A549 (cell line): ENCODE measurements at regions not wholly inside any gene's neighbourhood (a gene's known extent, or its start where the extent isn't known, plus 50 kb on each side); places are given as distances from the start of the nearest gene placed in this dataset.

Experiments used
- ATAC-seq, 2 experiments: fragments of 200-7000 bp in 1 of 2; fragments of >200 bp in 1 of 2; cut with Nextera tagmentation in 1 of 2; cut with Tn5 transposase in 1 of 2; 3 replicates each; pipeline versions ENCODE4 v1.8.0 to v1.9.1; 2018 to 2020; ENCODE audit warnings: mild to moderate bottlenecking in 1 of 2, moderate library complexity in 1 of 2
- CTCF ChIA-PET: fragments of 300-600 bp; sonication (Branson Sonifier 250); formaldehyde crosslinking; extraction: SDS; loops from one replicate; lab custom pipeline; 2021; ENCODE audit warnings: antibody characterized with exemption, inconsistent platforms; lab: Yijun Ruan, JAX
- POLR2A ChIA-PET: fragments of 350-600 bp; formaldehyde crosslinking; extraction: SDS; loops from one replicate; lab custom pipeline; 2021; ENCODE audit warnings: antibody characterized with exemption, inconsistent platforms; lab: Yijun Ruan, JAX
- DNase-seq, 2 experiments: peaks; one replicate each; pipeline versions ENCODE4 v3.0.0 to v3.0.0-alpha.2; 2011 to 2016; ENCODE audit warnings: low read depth in 1 of 2, low spot score in 1 of 2
- FAIRE-seq: peaks from 2 replicates; lab custom pipeline; 2011; peaks lifted over from hg19 to GRCh38; lab: Jason Lieb, UNC
- H3K27ac ChIP-seq, 2 experiments: fragments of >200 bp; sonication (Bioruptor Twin); formaldehyde crosslinking; 3 replicates each; pipeline ENCODE4 v1.5.1; 2016 to 2017
- H3K4me1 ChIP-seq: fragments of >200 bp; sonication (Bioruptor Twin); formaldehyde crosslinking; 3 replicates; pipeline ENCODE4 v1.6.1; 2016
- H3K4me2 ChIP-seq: fragments of >200 bp; sonication (Bioruptor Twin); formaldehyde crosslinking; 3 replicates; pipeline ENCODE4 v1.6.1; 2016
- H3K4me3 ChIP-seq: fragments of >200 bp; sonication (Bioruptor Twin); formaldehyde crosslinking; 3 replicates; pipeline ENCODE4 v1.5.1; 2016
- H3K9me3 ChIP-seq: fragments of >200 bp; sonication (Bioruptor Twin); formaldehyde crosslinking; 3 replicates; pipeline ENCODE4 v1.6.1; 2016
- CBX8 ChIP-seq: fragments of 200-600 bp; sonication (generic); IDR thresholded peaks from 2 replicates; pipeline ENCODE4 v1.6.1; 2016
- CEBPB ChIP-seq, 2 experiments: fragments of >200 bp in 1 of 2; sonication (Bioruptor Twin) in 1 of 2; formaldehyde crosslinking in 1 of 2; IDR thresholded peaks; 2 replicates each; pipeline ENCODE4 v1.6.1; 2012 to 2016
- EHF ChIP-seq: fragments of 250-450 bp; sonication (Bioruptor Pico); IDR thresholded peaks from 2 replicates; pipeline ENCODE4 v1.5.0; 2020; ENCODE audit warnings: mild to moderate bottlenecking
- FOSB ChIP-seq: fragments of 250-450 bp; sonication (Bioruptor Pico); IDR thresholded peaks from 2 replicates; pipeline ENCODE4 v1.5.0; 2020; ENCODE audit warnings: mild to moderate bottlenecking, moderate library complexity
- GATA3 ChIP-seq: IDR thresholded peaks from 2 replicates; pipeline ENCODE4 v1.6.1; 2012; ENCODE audit warnings: borderline replicate concordance
- HDAC2 ChIP-seq: fragments of 200-600 bp; sonication (generic); IDR thresholded peaks from 2 replicates; pipeline ENCODE4 v1.6.1; 2016
- HOXA7 ChIP-seq: fragments of 250-450 bp; sonication (Bioruptor Pico); IDR thresholded peaks from 2 replicates; pipeline ENCODE4 v1.5.0; 2020; ENCODE audit warnings: mild to moderate bottlenecking, moderate library complexity
- HOXB13 ChIP-seq: fragments of 250-450 bp; sonication (Bioruptor Pico); IDR thresholded peaks from 2 replicates; pipeline ENCODE4 v1.5.0; 2020; ENCODE audit warnings: low read depth, mild to moderate bottlenecking, moderate library complexity
- HOXB5 ChIP-seq: fragments of 250-450 bp; sonication (Bioruptor Pico); IDR thresholded peaks from 2 replicates; pipeline ENCODE4 v1.5.0; 2020; ENCODE audit warnings: mild to moderate bottlenecking, moderate library complexity
- MAFK ChIP-seq: fragments of 450-650 bp; IDR thresholded peaks from 2 replicates; pipeline ENCODE4 v1.6.1; 2014; ENCODE audit not compliant: partially characterized antibody
- MAZ ChIP-seq: fragments of 150-350 bp; IDR thresholded peaks from 2 replicates; pipeline ENCODE4 v1.6.1; 2014; ENCODE audit warnings: antibody characterized with exemption, low read depth, low read length, borderline replicate concordance
- NR3C1 ChIP-seq: fragments of >200 bp; sonication (Bioruptor Twin); formaldehyde crosslinking; IDR thresholded peaks from 3 replicates; pipeline ENCODE4 v1.6.1; 2017
- PHF8 ChIP-seq: fragments of 200-600 bp; sonication (generic); IDR thresholded peaks from 2 replicates; pipeline ENCODE4 v1.6.1; 2016; ENCODE audit warnings: low read depth, mild to moderate bottlenecking, antibody characterized with exemption, moderate library complexity, borderline replicate concordance
- POLR2A ChIP-seq: IDR thresholded peaks from 2 replicates; pipeline ENCODE4 v1.6.1; 2012; ENCODE audit warnings: mild to moderate bottlenecking, low read length
- POLR2AphosphoS2 ChIP-seq: conservative IDR thresholded peaks from 2 replicates; pipeline ENCODE4 v1.6.1; 2012; ENCODE audit warnings: low read length, improper control_type of control experiment, inconsistent platforms
- RCOR1 ChIP-seq: fragments of 150-350 bp; IDR thresholded peaks from 2 replicates; pipeline ENCODE4 v1.6.1; 2014; ENCODE audit warnings: antibody characterized with exemption, low read length, low read depth
- RNF2 ChIP-seq: fragments of 200-600 bp; sonication (generic); IDR thresholded peaks from 2 replicates; pipeline ENCODE4 v1.6.1; 2016; ENCODE audit warnings: low read depth, mild to moderate bottlenecking, antibody characterized with exemption, moderate library complexity, borderline replicate concordance
- TP53 ChIP-seq: fragments of 250-450 bp; sonication (Bioruptor Pico); IDR thresholded peaks from 2 replicates; pipeline ENCODE4 v1.5.0; 2021; ENCODE audit warnings: mild to moderate bottlenecking, moderate library complexity
- ZC3H11A ChIP-seq: fragments of 450-650 bp; IDR thresholded peaks from 2 replicates; pipeline ENCODE4 v1.6.1; 2014; ENCODE audit warnings: antibody characterized with exemption, mild to moderate bottlenecking
- ZFP36 ChIP-seq: fragments of 450-650 bp; IDR thresholded peaks from 2 replicates; pipeline ENCODE4 v1.6.1; 2014; ENCODE audit warnings: borderline replicate concordance; ENCODE audit not compliant: partially characterized antibody
- ZNF302 ChIP-seq: fragments of 250-450 bp; sonication (Bioruptor Pico); IDR thresholded peaks from 2 replicates; pipeline ENCODE4 v1.9.0; 2021; ENCODE audit warnings: inconsistent platforms, mild to moderate bottlenecking, moderate library complexity
- WGBS: methylation state at CpG from one replicate; pipeline ENCODE4 v1.1.6; 2017; ENCODE audit errors: missing lambda C conversion rate; 5-methylcytosine and 5-hydroxymethylcytosine counted together
- TF ChIP-seq, protein P1 (sequence below): IDR thresholded peaks from 2 replicates; pipeline ENCODE4 v1.6.1; 2012
- TF ChIP-seq, protein P2 (sequence below): fragments of 150-350 bp; IDR thresholded peaks from 2 replicates; pipeline ENCODE4 v1.6.1; 2014; ENCODE audit warnings: low read depth, mild to moderate bottlenecking, low read length
- TF ChIP-seq, protein P3 (sequence below): fragments of 250-450 bp; sonication (Bioruptor Pico); IDR thresholded peaks from 2 replicates; pipeline ENCODE4 v1.5.0; 2021; ENCODE audit warnings: mild to moderate bottlenecking, moderate library complexity, borderline replicate concordance
- TF ChIP-seq, protein P4 (sequence below): fragments of >200 bp; sonication (Bioruptor Twin); formaldehyde crosslinking; IDR thresholded peaks from 3 replicates; pipeline ENCODE4 v1.5.1; 2016
- TF ChIP-seq, protein P5 (sequence below): fragments of >200 bp; sonication (Bioruptor Twin); formaldehyde crosslinking; IDR thresholded peaks from 3 replicates; pipeline ENCODE4 v1.6.1; 2016

DNA sequence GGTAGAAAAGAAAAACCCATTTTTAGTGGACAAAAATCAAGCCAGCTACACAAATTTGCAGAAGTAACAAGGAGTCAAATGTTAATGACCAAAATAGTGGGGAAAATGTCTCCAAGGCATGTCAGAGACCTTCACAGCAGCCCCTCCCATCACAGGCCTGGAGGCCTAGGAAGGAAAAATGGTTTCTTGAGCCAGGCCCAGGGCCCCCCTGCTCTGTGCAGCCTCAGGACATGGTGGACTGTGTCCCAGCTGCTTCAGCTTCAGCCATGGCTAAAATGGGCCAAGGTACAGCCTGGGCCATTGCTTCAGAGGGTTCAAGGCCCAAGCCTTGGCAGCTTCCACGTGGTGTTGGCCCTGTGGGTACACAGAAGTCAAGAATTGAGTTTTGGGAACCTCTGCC lies 82.5 kb upstream of the CLVS2 start:
- ATAC-seq (no peak), FAIRE-seq (no peak), DNase-seq (no peak)
- TF ChIP-seq HOXA7 (no peak), EHF (no peak), CEBPB (IDR thresholded peaks at IDR 0.05) (no peak), MAZ (no peak), HOXB13 (CRISPR knock-in tag) (no peak), ZC3H11A (no peak), ZFP36 (no peak), FOSB (CRISPR knock-in tag) (no peak), RCOR1 (no peak), POLR2AphosphoS2 (no peak), GATA3 (no peak)
- TF ChIP-seq, protein P1, sequence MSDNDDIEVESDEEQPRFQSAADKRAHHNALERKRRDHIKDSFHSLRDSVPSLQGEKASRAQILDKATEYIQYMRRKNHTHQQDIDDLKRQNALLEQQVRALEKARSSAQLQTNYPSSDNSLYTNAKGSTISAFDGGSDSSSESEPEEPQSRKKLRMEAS: no peak
- TF ChIP-seq, protein P2, sequence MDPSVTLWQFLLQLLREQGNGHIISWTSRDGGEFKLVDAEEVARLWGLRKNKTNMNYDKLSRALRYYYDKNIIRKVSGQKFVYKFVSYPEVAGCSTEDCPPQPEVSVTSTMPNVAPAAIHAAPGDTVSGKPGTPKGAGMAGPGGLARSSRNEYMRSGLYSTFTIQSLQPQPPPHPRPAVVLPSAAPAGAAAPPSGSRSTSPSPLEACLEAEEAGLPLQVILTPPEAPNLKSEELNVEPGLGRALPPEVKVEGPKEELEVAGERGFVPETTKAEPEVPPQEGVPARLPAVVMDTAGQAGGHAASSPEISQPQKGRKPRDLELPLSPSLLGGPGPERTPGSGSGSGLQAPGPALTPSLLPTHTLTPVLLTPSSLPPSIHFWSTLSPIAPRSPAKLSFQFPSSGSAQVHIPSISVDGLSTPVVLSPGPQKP: no peak
- TF ChIP-seq, protein P3, sequence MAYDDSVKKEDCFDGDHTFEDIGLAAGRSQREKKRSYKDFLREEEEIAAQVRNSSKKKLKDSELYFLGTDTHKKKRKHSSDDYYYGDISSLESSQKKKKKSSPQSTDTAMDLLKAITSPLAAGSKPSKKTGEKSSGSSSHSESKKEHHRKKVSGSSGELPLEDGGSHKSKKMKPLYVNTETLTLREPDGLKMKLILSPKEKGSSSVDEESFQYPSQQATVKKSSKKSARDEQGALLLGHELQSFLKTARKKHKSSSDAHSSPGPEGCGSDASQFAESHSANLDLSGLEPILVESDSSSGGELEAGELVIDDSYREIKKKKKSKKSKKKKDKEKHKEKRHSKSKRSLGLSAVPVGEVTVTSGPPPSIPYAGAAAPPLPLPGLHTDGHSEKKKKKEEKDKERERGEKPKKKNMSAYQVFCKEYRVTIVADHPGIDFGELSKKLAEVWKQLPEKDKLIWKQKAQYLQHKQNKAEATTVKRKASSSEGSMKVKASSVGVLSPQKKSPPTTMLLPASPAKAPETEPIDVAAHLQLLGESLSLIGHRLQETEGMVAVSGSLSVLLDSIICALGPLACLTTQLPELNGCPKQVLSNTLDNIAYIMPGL (CRISPR knock-in tag): no peak
- TF ChIP-seq, protein P4, sequence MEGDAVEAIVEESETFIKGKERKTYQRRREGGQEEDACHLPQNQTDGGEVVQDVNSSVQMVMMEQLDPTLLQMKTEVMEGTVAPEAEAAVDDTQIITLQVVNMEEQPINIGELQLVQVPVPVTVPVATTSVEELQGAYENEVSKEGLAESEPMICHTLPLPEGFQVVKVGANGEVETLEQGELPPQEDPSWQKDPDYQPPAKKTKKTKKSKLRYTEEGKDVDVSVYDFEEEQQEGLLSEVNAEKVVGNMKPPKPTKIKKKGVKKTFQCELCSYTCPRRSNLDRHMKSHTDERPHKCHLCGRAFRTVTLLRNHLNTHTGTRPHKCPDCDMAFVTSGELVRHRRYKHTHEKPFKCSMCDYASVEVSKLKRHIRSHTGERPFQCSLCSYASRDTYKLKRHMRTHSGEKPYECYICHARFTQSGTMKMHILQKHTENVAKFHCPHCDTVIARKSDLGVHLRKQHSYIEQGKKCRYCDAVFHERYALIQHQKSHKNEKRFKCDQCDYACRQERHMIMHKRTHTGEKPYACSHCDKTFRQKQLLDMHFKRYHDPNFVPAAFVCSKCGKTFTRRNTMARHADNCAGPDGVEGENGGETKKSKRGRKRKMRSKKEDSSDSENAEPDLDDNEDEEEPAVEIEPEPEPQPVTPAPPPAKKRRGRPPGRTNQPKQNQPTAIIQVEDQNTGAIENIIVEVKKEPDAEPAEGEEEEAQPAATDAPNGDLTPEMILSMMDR: no peak
- TF ChIP-seq, protein P5, sequence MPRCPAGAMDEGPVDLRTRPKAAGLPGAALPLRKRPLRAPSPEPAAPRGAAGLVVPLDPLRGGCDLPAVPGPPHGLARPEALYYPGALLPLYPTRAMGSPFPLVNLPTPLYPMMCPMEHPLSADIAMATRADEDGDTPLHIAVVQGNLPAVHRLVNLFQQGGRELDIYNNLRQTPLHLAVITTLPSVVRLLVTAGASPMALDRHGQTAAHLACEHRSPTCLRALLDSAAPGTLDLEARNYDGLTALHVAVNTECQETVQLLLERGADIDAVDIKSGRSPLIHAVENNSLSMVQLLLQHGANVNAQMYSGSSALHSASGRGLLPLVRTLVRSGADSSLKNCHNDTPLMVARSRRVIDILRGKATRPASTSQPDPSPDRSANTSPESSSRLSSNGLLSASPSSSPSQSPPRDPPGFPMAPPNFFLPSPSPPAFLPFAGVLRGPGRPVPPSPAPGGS: no peak
- H3K4me1 ChIP-seq: no peaks in the 10 kb centered on the region
- ChIA-PET CTCF (no interaction called here), POLR2A (no interaction called here)
- H3K27ac ChIP-seq: no peak overlapping the region
- no peak overlapping the region for H3K4me3 ChIP-seq
- WGBS: no CpG with 5 or more reads among the region's 1 CpG
- H3K9me3 ChIP-seq: no peaks in the 10 kb centered on the region
- no peak overlapping the region for H3K4me2 ChIP-seq

DNA sequence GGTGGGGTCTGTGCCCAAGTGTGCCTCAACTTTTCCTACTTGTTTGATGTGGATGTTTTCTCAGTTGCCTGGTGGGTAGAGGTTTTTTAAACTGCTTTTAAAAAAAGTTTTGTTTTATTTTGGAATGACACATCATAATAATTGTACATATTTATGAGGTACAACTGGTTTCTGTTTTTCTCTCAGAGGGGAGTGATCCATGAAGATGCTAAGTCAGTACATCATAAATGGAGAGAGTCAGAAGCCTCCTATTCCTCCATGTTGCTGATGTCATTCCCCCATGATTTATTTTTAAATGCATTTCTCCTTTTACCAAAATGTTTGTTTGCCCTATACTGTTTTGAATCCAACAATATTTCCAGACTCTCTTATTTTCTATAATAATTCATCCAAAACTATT lies 77.3 kb upstream of the CLVS2 start:
- no peak for DNase-seq
- CTCF ChIA-PET: no interaction called here
- POLR2A ChIA-PET: no interaction called here
- ATAC-seq: no peak
- Histone ChIP-seq H3K9me3 (no peaks in the 10 kb centered on the region), H3K4me2 (no peak overlapping the region), H3K4me3 (no peak overlapping the region), H3K27ac (no peak overlapping the region), H3K4me1 (no peaks in the 10 kb centered on the region)
- FAIRE-seq: no peak
- TF ChIP-seq TP53 (CRISPR knock-in tag) (no peak), CEBPB (IDR thresholded peaks at IDR 0.05) (no peak), POLR2A (no peak), HOXA7 (no peak), ZNF302 (CRISPR knock-in tag) (no peak), RNF2 (no peak), ZC3H11A (no peak), NR3C1 (no peak), PHF8 (no peak), CBX8 (no peak), MAFK (no peak), HOXB5 (no peak), HDAC2 (no peak)
- TF ChIP-seq, protein P1: no peak
- TF ChIP-seq, protein P4: no peak
- TF ChIP-seq, protein P3 (CRISPR knock-in tag): no peak
- TF ChIP-seq, all 56 proteins: peak for 0
